Astrocyte of the cerebellum (primary cell): ENCODE measurements at regions not wholly inside any gene's neighbourhood (a gene's known extent, or its start where the extent isn't known, plus 50 kb on each side); places are given as distances from the start of the nearest gene placed in this dataset.

Source experiments
- DNase-seq: peaks from one replicate; pipeline ENCODE4 v3.0.0-alpha.2; 2011; ENCODE audit warnings: low read depth
- H3K4me3 ChIP-seq: 2 replicates; pipeline ENCODE4 v1.5.1; 2011; ENCODE audit warnings: mild to moderate bottlenecking, low read depth, low read length, moderate library complexity
- CTCF ChIP-seq: IDR thresholded peaks from 2 replicates; pipeline ENCODE4 v1.5.1; 2012; ENCODE audit warnings: low read length, low read depth, moderate library complexity, mild to moderate bottlenecking; ENCODE audit errors: missing control alignments
- in situ Hi-C: cut with HindIII; loops from 2 replicates; pipeline ENCODE4 v1.10.0; 2017; ENCODE audit warnings: low sequenced_read_pairs

GRCh38 chr7:69129951-69130350 lies 468.3 kb upstream of the AUTS2 start:
- H3K4me3 ChIP-seq = no peak overlapping the region
- in situ Hi-C loops = no loop called here
- no peak for DNase-seq
- no peak for TF ChIP-seq CTCF

- in situ Hi-C loops = no loop called here
- no peak for DNase-seq
- no peak overlapping the region for H3K4me3 ChIP-seq
- TF ChIP-seq CTCF = no peak
Measured at GRCh38 chr7:69130396-69130795, 467.9 kb upstream of the AUTS2 start.

GRCh38 chr7:69134316-69134715 lies 464.0 kb upstream of the AUTS2 start:
- no peak for TF ChIP-seq CTCF
- H3K4me3 ChIP-seq = no peak overlapping the region
- in situ Hi-C loops = no loop called here
- DNase-seq = no peak

- TF ChIP-seq CTCF = no peak
- H3K4me3 ChIP-seq = no peak overlapping the region
- in situ Hi-C loops = no loop called here
- DNase-seq = no peak
Measured at GRCh38 chr7:69147631-69148030, 450.6 kb upstream of the AUTS2 start.

- no peak for TF ChIP-seq CTCF
- DNase-seq = no peak
- H3K4me3 ChIP-seq = no peak overlapping the region
- in situ Hi-C loops = no loop called here
Measured at GRCh38 chr7:69149804-69150782, 448.2 kb upstream of the AUTS2 start.

- no peak for DNase-seq
- in situ Hi-C loops = no loop called here
- H3K4me3 ChIP-seq = no peak overlapping the region
- no peak for TF ChIP-seq CTCF
Measured at GRCh38 chr7:69162326-69162725, 435.9 kb upstream of the AUTS2 start.
